SK-N-MC (cell line): ENCODE measurements at regions not wholly inside any gene's neighbourhood (a gene's known extent, or its start where the extent isn't known, plus 50 kb on each side); places are given as distances from the start of the nearest gene placed in this dataset.
"Not testable (repeated sequence)": the region's sequence is repeated elsewhere in the genome, so short reads cannot be mapped to it uniquely, and the experiment has no call there.

Experiments used
- DNase-seq: peaks from one replicate; pipeline ENCODE4 v3.0.0-alpha.2; 2011; ENCODE audit warnings: low read depth, low spot score
- H3K27ac ChIP-seq: fragments of 200-600 bp; sonication (generic); 2 replicates; pipeline ENCODE4 v1.5.1; 2016; ENCODE audit warnings: mixed run types
- H3K36me3 ChIP-seq: fragments of 200-600 bp; sonication (generic); 2 replicates; pipeline ENCODE4 v1.6.1; 2017; ENCODE audit warnings: antibody characterized with exemption, low read length, mixed read lengths; ENCODE audit not compliant: insufficient read depth
- H3K4me3 ChIP-seq: fragments of 200-600 bp; sonication (generic); 2 replicates; pipeline ENCODE4 v1.5.1; 2016
- H3K9ac ChIP-seq: fragments of 200-600 bp; sonication (generic); 2 replicates; pipeline ENCODE4 v1.8.0; 2017; ENCODE audit warnings: mixed run types, mixed read lengths; ENCODE audit not compliant: insufficient read length
- H3K9me3 ChIP-seq: fragments of 200-600 bp; sonication (generic); 2 replicates; pipeline ENCODE4 v1.6.1; 2017; ENCODE audit warnings: low read depth, mild to moderate bottlenecking, antibody characterized with exemption, low read length, moderate library complexity, mixed read lengths
- EZH2 ChIP-seq: fragments of 200-600 bp; sonication (generic); IDR thresholded peaks from one replicate; pipeline ENCODE4 v1.6.1; 2017; ENCODE audit warnings: antibody characterized with exemption
- FOXP2 ChIP-seq: optimal IDR thresholded peaks from 2 replicates; pipeline ENCODE3; 2011; ENCODE audit warnings: mild to moderate bottlenecking, moderate library complexity; ENCODE audit not compliant: insufficient read depth; ENCODE audit errors: extremely low read length, control extremely low read depth
- POLR2AphosphoS5 ChIP-seq: IDR thresholded peaks from 2 replicates; pipeline ENCODE4 v1.6.1; 2012; ENCODE audit warnings: mild to moderate bottlenecking, low read depth, low read length, borderline replicate concordance

GRCh38 chr14:38663382-38663781, 407.5 kb upstream of the CLEC14A start:
- Histone ChIP-seq H3K9ac (no peak overlapping the region), H3K36me3 (no peaks in the 10 kb centered on the region), H3K9me3 (no peaks in the 10 kb centered on the region), H3K27ac (no peak overlapping the region), H3K4me3 (no peak overlapping the region)
- TF ChIP-seq POLR2AphosphoS5 (no peak), EZH2 (no peak), FOXP2 (no peak)
- no peak for DNase-seq

GRCh38 chr14:38662781-38663180, 406.9 kb upstream of the CLEC14A start:
- Histone ChIP-seq H3K9ac (no peak overlapping the region), H3K27ac (no peak overlapping the region), H3K36me3 (no peaks in the 10 kb centered on the region), H3K9me3 (no peaks in the 10 kb centered on the region), H3K4me3 (no peak overlapping the region)
- TF ChIP-seq POLR2AphosphoS5 (no peak), FOXP2 (no peak), EZH2 (no peak)
- DNase-seq: no peak

GRCh38 chr14:38646391-38646790, 390.5 kb upstream of the CLEC14A start:
- DNase-seq: no peak
- H3K9me3 ChIP-seq: no peaks in the 10 kb centered on the region
- no peaks in the 10 kb centered on the region for H3K36me3 ChIP-seq
- H3K4me3 ChIP-seq: no peak overlapping the region
- H3K27ac ChIP-seq: no peak overlapping the region
- H3K9ac ChIP-seq: no peak overlapping the region
- TF ChIP-seq FOXP2 (no peak), EZH2 (no peak), POLR2AphosphoS5 (no peak)

- DNase-seq, H3K27ac ChIP-seq, H3K36me3 ChIP-seq, H3K9ac ChIP-seq, H3K4me3 ChIP-seq, H3K9me3 ChIP-seq: not testable (repeated sequence)
Measured at GRCh38 chr14:38634913-38635312, 379.0 kb upstream of the CLEC14A start.

GRCh38 chr14:38629412-38629811, 373.5 kb upstream of the CLEC14A start:
- no peak for TF ChIP-seq EZH2
- TF ChIP-seq POLR2AphosphoS5: no peak
- TF ChIP-seq FOXP2: no peak
- DNase-seq: no peak
- Histone ChIP-seq H3K9ac (no peak overlapping the region), H3K9me3 (no peaks in the 10 kb centered on the region), H3K36me3 (no peaks in the 10 kb centered on the region), H3K4me3 (no peak overlapping the region), H3K27ac (no peak overlapping the region)

- H3K4me3 ChIP-seq: no peak overlapping the region
- DNase-seq: no peak
- TF ChIP-seq EZH2: no peak
- no peak for TF ChIP-seq POLR2AphosphoS5
- no peak for TF ChIP-seq FOXP2
- no peak overlapping the region for H3K9ac ChIP-seq
- no peak overlapping the region for H3K27ac ChIP-seq
- H3K9me3 ChIP-seq: no peaks in the 10 kb centered on the region
- H3K36me3 ChIP-seq: no peaks in the 10 kb centered on the region
Measured at GRCh38 chr14:38627163-38627562, 371.3 kb upstream of the CLEC14A start.

- no peak for DNase-seq
Measured at GRCh38 chr14:38623661-38624060, 367.8 kb upstream of the CLEC14A start.

GRCh38 chr14:38618514-38618913, 362.6 kb upstream of the CLEC14A start:
- H3K27ac ChIP-seq: no peak overlapping the region
- no peaks in the 10 kb centered on the region for H3K36me3 ChIP-seq
- TF ChIP-seq POLR2AphosphoS5: no peak
- no peak for TF ChIP-seq EZH2
- TF ChIP-seq FOXP2: no peak
- no peak for DNase-seq
- H3K9ac ChIP-seq: no peak overlapping the region
- no peaks in the 10 kb centered on the region for H3K9me3 ChIP-seq
- H3K4me3 ChIP-seq: no peak overlapping the region

More at GRCh38 chr14:38623661-38624060, 367.8 kb upstream of the CLEC14A start:
- Histone ChIP-seq H3K36me3 (no peaks in the 10 kb centered on the region), H3K9ac (no peak overlapping the region), H3K9me3 (no peaks in the 10 kb centered on the region), H3K27ac (no peak overlapping the region), H3K4me3 (no peak overlapping the region)
- no peak for TF ChIP-seq EZH2
- TF ChIP-seq FOXP2: no peak
- no peak for TF ChIP-seq POLR2AphosphoS5

- TF ChIP-seq EZH2: no peak
- no peak for TF ChIP-seq POLR2AphosphoS5
- TF ChIP-seq FOXP2: no peak
- no peaks in the 10 kb centered on the region for H3K9me3 ChIP-seq
- H3K4me3 ChIP-seq: no peak overlapping the region
Measured at GRCh38 chr14:38616959-38617358, 361.1 kb upstream of the CLEC14A start.

More at GRCh38 chr14:38616959-38617358, 361.1 kb upstream of the CLEC14A start:
- Histone ChIP-seq H3K36me3 (no peaks in the 10 kb centered on the region), H3K9ac (no peak overlapping the region), H3K27ac (no peak overlapping the region)
- no peak for DNase-seq
